NCI-H1417 (cell line): ENCODE measurements at regions not wholly inside any gene's neighbourhood (a gene's known extent, or its start where the extent isn't known, plus 50 kb on each side); places are given as distances from the start of the nearest gene placed in this dataset.

Experiments used
- DNase-seq, 3 experiments: peaks; one replicate each; lab custom pipeline; 2025; lab: John Stamatoyannopoulos, UW

DNA sequence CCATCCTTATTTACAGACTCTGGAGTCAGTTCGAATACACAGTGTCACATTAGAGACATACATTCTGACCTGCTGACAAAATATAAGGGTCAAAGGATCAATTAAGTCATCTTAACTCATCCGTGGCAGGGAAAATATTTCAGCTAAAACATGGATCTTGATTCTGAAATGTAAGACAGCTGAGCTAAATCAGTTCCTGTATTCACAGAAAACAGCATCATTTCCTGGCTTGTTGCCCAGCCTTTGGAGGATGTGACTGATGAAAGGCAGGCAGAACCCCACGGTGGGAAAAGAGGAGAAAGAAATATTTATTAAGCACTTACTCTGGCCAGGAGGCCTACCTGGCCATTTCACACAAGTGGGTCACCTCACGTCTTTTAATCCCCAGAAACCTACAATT, 101.9 kb downstream of the GAS2L3 start:
- peak; percentile 20 to 96 (median 80) for DNase-seq

DNA sequence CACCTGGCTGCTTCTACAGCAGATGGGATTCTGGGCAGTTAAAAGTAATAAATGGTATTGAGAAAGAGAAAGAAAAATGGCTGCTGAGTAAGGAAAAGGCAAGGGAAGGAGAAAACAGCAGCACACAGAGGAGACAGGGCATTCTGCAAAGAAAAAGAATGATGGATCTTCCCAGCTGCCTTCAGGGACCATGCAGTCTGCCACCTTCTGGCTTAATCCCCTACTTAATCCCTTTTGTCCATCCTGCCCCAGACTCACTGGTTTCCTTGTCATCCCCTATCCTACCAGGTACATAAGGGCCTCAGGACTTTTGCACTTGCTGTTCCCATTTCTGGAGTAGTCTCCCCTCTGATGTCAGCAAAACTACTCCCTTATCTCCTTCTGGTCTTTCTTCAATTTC, 107.6 kb downstream of the GAS2L3 start:
- no peak for DNase-seq

DNA sequence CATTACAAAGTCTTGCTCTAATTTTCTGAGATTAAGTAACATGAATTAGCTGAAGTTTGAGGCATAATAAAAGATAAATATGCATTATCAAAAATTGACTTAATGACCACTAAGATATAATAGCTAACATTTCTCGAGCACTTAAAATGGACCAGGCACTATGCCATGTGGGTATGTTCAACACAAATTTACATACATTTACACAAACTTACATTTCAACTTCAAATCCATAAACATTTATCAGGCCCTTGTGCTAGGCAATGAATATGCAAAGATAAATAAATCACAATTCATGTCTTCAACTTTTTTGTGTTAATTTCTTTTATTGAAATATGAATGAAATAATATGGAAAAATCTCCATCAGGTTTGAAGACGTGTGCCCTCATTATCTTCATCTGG, 108.7 kb downstream of the GAS2L3 start:
- DNase-seq: no peak

DNA sequence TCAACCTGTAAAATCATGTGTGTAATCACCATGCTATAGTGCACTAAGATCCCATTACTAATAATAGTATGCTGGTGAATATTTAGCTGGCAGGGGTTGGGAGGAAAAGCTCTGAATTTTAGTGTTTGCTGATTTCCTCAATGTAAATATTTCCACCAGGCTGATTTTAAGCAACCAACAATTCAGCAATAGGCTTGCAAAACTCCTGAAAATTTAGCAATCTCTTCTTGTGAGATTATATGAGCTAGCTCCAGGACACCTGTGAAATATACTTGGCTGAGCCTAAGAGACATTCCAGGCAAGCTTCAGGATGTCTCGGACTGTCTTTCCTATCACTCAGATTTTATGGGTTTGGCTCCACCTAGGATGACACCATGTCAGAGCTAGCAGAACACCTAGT, 106.9 kb upstream of the ANO4 start:
- DNase-seq: no peak

DNA sequence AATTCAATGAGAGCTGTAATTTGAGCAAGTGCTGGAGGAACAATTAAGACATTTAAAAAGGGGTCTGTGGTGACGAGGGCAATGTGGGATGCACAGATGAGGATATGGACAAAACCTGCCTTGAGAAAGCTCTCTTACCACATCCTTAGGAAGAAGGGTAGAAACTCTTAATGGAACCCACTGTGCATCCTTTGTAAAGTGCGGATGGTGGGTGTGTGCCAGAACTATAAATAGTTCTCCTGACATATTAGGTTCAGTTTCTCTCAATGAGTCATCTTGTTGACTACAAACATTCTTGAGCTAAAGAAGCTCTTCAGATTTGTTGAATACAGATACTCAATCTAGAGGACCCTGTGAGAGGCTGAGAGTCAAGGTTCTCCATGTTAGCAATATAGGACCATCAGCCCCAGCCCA, 106.1 kb upstream of the ANO4 start:
- peak in 1 of 3 experiments; percentile 82 for DNase-seq

DNA sequence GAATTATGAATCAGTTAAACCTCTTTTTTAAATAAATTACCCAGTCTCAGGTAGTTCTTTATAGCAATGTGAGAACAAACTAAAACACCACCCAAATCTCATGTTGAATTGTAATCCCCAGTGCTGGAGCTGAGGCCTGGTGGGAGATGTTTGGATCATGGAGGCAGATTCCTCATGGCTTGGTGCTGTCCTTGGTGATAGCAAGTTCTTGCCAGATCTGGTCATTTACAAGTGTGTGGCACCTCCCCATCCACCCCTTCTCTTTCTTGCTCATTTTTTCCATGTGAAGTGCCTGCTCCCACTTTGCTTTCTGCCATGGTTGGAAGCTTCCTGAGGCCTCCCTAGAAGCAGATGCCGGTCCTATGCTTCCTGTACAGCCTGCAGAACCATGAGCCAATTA, 102.1 kb upstream of the ANO4 start:
- DNase-seq: no peak

DNA sequence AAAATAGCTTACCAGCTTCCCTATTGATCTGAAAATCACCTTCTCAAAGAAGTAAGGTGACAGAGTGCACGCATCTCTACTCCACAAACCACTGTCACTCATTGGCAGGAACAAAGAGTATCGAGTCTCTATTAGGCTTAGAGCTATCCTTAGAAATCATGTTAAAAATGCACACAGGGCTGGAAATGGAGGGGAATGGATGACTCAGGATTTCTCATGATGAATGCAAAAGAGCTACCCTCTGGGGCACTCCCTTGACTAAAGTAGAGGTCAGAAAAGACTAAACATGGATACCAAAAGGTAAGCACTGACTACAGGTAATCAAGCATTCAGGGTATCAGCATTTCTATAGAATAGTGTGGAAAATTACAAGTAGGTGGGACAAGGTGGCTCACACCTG, 96.1 kb upstream of the ANO4 start:
- DNase-seq: no peak

DNA sequence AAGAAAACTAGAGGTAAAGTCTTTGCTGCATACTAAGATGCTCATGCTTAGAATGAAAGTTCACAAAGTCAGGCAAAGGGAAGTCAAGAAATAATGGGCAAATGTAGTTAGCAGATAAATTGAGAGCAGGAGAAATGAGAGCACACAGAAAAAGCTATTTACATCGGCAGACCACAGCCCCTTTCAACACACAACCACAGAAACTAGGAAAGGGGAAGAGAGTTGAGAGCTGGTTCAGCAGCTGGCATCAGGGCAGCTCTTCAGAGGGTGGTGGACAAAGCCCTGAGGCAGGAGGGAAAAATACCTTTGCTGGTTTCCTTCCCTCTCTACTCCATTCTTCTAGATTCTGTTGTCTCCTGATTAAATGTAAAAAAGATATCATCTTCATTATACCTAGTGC, 95.4 kb upstream of the ANO4 start:
- DNase-seq: no peak

DNA sequence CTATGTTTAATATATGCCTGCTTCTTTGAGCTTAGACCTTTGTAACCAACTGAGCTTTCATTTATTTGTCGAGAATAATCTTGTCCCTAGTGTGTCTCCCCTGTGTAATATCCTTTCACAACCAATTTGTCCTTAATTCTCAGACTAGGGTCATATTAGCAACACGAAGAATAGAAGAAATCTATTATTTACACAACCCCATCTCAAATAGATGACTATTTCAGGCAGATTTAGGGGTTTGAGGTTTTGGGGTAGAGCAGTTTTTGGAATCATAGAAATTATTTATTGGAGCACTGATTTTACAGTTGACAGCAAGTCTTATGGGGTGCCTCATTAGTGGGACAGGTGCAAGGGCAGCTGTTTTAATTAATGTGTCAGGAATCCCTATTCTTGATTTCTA, 91.2 kb upstream of the ANO4 start:
- DNase-seq: no peak

DNA sequence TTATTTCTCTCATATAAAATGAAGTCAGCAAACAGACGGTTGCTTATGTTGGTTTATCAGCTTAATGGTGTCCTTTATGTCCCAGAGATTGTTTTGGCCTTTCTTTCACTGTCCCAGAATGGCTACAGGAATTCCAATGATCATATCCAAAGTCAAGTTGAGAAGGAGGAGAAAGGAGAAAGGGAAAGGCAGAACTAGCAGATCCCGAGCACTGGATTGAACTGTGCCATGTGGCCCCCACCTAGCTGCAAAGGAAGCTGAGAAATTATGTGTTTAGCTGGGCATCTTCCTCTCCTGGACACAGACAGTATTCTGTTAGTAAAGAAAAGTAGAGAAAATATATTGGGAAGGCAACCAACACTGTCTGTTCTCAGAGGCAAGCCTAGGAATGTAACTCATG, 90.7 kb upstream of the ANO4 start:
- no peak for DNase-seq

DNA sequence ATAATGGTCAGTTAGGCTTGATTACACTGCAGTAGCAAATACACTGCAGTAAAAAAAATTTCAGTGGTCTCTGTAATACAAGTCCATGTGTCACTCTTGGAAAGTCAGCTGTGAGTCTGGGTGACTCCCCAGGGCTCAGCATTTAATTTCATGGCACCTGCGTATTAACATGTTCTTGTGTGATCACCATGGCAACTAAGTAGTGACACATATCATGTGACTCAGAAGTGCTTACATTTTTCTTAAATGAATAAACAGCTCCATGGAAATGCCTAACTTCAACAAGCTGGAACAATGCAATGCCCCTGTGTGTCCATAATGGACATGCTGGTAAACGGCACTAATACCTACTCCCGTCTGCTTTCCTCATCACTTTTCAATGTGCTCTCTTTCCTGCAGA, 88.5 kb upstream of the ANO4 start:
- peak; percentile 82 to 98 (median 95) for DNase-seq

DNA sequence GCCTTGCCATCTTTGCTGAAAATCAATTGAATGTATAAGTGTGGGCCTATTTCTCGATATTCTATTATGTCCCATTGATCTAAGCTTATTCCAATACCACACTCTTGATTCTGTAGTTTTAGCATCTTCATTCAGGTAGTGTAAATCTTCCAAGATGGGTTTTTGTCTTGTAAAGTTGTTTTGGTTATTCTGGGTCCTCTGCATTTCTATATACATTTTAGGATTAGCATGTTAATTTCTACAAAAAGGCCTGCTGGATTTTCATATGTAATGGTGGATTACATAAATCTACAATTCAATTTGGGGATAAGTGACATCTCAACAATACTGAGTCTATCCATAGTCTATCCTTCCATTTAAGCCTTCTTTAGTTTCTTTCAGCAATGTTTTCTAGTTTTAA, 86.0 kb upstream of the ANO4 start:
- no peak for DNase-seq

DNA sequence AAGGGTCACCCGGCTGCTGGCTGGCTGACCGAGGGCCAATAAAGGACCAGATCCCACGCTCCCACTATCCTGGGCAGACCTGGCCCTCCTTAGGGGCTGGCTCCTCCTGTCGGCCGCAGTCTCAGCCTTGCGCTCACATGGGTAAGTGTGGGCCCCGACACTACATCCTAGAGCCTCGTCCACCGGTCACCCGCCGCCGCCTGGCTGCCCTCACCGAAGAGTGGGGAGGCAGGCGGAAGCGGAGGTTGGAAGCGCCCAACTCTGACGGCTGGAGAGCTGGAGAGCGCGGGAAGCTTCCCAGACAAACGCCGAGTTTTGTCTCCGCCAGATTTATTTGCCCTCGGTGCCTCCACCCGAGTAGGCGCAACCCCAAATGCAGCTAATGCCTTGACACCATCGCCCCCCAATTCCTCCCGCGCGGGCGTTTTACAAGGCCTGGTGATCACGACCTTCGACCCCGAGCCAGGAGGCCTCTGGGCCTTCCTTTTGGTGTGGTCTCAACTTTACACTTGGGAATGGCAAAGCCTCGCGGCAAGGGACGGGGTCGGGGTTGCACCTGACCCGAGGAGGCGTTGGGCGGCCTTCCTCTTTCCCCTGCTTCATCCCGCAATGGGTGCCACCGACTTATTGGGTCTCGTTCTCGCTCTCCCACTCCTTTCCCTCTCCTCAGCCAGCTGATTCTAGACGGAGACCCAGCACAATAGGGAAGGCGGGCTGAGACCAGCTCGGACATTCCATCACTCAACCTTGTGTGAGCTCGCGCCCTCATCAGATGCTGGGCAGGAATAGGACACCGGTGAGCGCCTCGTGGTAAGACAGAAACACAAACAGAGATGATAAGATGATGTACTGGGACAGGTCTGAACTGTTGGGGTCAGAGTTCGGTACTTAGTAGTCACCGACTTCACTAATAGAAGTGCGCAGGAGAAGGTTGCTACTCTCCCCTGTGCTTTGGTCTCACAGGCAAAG, 78.3 kb upstream of the ANO4 start:
- no peak for DNase-seq

DNA sequence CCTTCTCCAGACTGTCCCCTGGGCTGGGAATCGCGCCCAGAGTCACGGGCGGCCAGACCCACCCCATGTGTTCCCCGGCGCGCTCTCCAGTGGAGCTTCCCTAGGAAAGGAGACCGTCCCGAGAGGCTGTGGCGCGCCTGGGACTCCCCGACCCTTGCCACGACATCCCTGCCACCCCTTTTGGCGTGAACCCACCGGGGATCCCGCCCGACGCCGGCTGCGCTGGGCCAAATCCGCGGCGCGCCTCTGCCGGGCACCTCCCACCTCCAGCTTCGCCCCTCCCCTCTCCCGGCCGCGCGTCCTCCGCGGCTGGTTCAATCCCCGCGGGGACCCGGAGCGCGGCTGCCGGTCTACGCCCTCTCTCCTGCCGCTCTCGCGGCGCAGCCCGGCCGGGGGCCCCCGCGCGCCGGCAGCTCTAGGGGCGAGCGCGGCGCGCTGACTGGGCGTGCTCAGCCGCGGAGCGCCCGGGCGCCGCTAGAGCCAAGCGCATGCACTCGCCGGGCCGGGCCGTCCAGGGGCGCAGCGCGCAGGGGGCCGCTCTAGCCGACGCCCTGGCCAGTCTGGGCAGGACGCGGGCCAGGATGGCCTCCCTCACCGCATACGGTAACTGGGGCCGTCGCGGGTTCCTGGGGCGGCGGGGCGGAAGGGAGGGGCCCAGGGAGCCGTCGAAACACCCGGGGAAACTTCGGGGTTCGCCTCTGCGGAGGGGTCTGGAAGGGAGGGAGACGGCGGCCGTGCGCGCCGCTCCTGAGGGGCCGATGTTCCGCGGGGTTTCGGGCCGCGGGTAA, 77.4 kb upstream of the ANO4 start:
- peak; percentile 42 to 83 (median 77) for DNase-seq

DNA sequence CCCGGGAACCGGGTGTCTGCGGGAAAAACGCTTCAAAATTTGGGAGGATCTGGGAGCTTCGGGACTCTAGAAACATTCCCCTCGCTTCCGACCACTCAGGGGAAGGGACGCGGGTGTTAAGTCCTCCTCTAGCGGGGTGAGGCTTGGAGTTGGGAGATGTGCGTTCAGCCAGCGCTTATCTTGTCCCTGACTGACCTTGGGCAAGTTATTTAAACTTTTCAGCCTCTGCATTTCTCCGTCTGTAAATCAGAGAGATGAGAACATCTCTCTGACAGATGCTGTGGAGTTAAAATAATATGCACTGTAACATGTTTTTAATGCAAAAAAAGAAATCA, 76.9 kb upstream of the ANO4 start:
- DNase-seq: peak in 1 of 3 experiments; percentile 66

DNA sequence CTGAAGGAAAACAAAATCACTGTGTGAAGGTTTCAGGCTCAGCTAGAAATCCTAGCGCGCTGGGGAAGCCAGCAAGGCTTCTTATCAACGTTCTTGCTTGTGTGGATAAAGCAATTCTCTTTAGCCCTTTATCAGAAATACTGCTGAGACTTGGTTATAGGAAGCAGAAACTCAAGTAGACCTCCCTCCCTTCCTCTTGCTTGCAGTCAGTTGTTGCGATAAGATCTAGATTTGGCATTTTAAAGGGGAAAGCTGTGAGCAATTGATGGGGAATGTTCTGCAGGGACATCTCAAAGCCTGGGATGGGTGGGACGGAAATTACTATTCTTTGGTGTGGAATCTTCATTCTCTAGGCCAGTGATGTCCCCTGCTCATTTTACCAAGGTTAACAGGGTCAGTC, 76.4 kb upstream of the ANO4 start:
- peak in 1 of 3 experiments; percentile 55 for DNase-seq

DNA sequence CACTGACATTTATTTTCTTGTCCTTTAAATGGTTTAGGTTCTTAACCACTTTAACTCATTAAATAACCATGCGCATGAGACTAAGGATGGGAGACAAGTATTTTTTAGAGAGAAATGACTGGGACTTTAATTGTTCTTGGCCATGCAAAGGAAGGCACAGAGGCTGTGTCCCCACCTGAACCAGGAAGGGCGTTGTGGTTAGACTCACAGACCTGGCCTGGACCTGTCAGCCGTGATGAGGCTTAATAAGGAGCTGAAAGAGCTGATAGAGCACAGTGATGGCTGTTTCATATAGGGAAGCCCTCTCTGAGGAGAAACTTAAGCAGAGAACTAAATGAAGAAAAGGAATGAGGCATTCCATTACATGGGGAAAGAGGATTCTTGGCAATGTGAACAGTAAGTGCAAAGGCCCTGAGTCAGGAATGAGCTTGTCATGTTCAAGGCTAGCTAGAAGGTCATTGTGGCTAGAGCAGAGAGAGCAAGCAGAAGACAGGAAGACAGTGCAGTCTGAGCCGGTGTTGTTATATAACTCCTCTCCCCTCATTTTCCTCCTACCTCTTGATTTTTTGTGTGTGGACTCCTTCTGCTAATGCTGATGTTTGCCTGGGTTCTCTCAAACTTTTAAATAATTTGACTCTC, 74.4 kb upstream of the ANO4 start:
- DNase-seq: no peak

DNA sequence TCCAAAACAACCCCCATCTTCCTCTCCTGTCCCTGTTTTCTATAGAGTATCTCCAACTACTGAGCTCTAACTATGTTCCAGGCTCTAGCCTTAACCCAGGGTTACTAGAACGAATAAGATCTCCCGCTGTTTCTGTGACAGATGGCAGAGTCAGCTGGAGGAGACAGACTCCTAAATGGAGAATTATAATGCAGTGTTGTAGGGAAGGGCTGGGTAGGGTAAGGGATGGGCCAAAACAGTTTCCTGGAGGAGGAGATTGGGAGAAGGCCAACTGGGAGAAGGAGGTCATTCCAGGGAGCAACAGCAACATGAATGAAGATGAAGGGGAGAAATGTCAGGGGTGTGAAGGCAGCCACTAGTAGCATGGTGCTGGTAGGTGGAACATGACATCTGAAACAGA, 73.4 kb upstream of the ANO4 start:
- DNase-seq: no peak

DNA sequence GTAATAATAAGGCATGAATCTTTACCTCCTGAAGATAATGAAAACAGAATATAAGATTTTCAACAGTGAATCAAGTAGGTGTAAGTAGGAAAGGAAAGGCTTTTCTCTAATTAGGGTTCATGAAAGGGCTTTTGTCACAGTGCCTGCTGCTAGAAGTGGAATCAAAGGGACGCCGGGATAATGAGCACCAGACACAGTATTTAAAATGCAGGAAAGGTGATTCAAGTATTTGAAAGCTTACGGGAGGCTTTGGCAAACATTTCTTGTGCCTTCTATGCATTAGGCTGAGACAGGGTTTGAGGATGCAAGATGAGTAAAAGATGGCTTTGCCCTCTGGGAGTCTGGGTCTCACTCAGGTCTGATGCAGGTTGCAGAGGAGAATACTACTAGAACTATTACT, 70.5 kb upstream of the ANO4 start:
- peak; percentile 66 to 89 (median 82) for DNase-seq

DNA sequence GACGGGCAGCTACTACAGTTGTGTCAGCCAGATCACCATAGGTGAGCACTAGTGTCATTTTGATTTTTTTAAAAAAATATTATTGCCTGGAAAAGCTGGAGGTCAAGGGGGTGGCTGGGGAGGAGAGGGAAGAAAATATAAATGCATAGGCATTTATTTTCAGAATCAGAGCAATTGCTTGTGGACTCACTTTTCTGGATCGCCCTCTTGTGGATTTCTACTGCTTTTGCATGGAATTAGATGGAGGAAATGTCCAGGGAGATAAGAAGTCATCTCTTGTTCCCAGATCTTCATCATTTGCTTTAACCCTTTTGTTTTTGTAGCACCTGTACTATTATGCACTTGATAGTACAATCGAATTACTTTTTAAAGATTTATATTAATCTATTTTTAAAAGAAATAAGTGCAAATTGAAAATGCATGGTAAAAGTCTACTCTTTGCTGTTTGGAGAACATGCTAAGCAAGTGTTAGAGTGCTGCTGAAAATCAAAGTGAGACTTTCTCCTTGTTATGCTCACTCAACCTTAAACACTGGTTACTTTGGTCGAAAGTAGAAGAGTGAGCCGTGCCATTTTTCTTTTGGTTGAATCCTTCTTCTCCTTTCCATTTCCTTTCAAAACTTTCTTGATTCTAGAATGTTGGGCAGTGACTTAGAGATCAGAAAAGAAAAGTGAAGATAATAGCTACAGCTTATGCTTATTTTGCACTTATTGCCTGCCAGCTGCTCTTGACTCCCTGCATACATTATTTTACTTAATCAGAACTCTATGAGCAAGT, 60.6 kb upstream of the ANO4 start:
- peak; percentile 46 to 96 (median 88) for DNase-seq

DNA sequence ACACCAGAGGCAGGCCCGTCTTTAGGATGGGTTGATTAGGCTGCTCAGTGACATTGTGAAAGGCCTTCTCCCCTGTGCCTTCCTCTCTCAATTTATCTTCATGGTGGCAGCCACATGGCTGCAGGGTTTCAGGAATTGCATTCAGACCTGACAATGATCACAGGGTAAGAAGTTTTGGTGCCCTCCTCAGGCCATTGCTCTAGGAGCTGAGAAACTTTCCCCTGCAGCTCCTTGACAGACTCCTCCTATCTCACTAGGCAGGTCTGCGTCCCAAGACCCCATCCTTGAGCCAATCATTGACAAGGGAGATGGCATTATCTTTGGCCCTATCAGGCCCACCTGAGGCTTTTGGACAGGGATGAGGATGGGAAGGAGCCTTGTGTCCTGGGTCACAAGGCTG, 57.4 kb upstream of the ANO4 start:
- DNase-seq: no peak

DNA sequence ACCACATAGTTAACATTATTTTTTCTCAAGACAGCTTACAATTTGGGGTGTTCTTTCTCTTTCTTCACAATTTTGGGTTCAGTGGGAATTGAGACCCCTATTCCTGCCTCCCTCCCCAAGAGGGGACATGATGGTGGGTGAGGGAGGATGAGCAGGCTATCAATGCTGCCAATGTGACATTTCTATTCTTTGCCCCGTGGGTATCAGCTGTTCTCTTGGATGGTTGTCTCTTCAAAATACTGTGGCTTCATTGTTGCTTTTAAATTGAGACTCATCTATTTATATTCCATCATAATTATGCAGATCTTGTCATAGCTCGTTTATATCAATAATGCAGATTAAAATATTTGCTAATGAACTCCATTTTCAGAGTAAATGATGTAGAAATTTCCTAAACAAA, 56.5 kb upstream of the ANO4 start:
- no peak for DNase-seq
